ENCODE measurements at regions not wholly inside any gene's neighbourhood (a gene's known extent, or its start where the extent isn't known, plus 50 kb on each side); places are given as distances from the start of the nearest gene placed in this dataset.

DNA sequence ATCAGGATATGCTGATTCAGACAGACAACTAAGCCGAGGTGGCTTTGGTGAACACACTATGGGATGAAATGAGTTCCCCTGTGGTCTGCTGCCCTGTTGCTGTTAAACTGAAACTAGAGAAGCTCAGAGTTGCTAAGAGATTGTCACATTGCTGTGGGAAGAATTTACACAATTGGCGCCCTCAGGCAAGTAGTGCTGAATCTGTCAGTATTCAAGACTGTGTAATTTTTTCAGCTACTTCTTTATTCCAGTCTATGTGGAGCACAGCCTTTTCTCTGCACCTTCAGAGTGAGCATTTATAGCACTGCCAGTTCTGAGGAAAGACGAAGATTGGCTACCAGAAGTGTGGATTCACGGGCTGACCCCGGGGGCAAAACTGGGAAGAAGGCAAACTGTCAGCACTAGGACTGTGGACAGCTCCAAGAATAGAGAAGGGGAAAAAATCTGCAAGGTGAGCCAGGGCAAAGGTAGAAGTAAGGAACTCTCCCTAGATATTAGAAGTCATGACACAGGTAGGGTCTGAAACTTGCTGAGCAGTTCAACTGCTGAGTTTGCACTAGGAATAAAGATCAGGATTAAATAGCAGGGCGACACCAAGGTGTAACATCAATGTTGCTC, 218.8 kb upstream of the TMPO start:
- TF ChIP-seq, protein P1, sequence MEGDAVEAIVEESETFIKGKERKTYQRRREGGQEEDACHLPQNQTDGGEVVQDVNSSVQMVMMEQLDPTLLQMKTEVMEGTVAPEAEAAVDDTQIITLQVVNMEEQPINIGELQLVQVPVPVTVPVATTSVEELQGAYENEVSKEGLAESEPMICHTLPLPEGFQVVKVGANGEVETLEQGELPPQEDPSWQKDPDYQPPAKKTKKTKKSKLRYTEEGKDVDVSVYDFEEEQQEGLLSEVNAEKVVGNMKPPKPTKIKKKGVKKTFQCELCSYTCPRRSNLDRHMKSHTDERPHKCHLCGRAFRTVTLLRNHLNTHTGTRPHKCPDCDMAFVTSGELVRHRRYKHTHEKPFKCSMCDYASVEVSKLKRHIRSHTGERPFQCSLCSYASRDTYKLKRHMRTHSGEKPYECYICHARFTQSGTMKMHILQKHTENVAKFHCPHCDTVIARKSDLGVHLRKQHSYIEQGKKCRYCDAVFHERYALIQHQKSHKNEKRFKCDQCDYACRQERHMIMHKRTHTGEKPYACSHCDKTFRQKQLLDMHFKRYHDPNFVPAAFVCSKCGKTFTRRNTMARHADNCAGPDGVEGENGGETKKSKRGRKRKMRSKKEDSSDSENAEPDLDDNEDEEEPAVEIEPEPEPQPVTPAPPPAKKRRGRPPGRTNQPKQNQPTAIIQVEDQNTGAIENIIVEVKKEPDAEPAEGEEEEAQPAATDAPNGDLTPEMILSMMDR (IDR thresholded peaks at IDR 0.05; ENCODE audit: borderline replicate concordance), result no peak
- H3K4me1 ChIP-seq, result no peaks in the 10 kb centered on the region
- no peak overlapping the region for H3K27ac ChIP-seq (replicated peaks)
- DNase-seq, result no peak
- H3K27me3 ChIP-seq (ENCODE audit: low read depth), result peaks cover 4% of the 10 kb centered on the region
- H3K36me3 ChIP-seq, result no peaks in the 10 kb centered on the region
- intact Hi-C loops (cut with micrococcal nuclease), result no loop called here
- no peak overlapping the region for H3K4me3 ChIP-seq
- H3K9me3 ChIP-seq (replicated peaks), result no peaks in the 10 kb centered on the region

DNA sequence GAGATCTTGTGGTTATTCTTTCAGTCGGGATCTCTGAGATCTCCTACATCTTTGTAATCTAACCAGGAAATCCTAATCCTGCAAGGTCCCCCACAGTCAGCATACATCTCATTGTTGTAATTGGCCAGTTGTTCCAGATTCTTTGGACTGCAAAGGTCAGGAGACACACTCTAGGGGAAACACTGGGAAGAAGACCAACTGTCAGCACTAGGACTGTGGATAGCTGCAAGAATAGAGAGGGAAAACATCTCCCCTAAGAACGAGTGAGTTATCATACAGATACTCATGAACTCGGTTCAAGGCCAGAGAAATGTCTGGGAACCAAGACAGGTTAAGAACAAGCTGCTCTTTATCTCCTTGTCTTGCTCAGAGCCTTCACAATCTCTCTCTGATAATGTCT, 217.9 kb upstream of the TMPO start:
- no peaks in the 10 kb centered on the region for H3K9me3 ChIP-seq (replicated peaks)
- intact Hi-C loops (cut with micrococcal nuclease), result no loop called here
- TF ChIP-seq, protein P1 (IDR thresholded peaks at IDR 0.05; ENCODE audit: borderline replicate concordance), result no peak
- DNase-seq, result no peak
- no peaks in the 10 kb centered on the region for H3K27me3 ChIP-seq (ENCODE audit: low read depth)
- H3K4me3 ChIP-seq, result no peak overlapping the region
- H3K4me1 ChIP-seq, result no peaks in the 10 kb centered on the region
- H3K27ac ChIP-seq (replicated peaks), result no peak overlapping the region
- no peaks in the 10 kb centered on the region for H3K36me3 ChIP-seq

- DNase-seq, result no peak
- Histone ChIP-seq H3K27me3 (ENCODE audit: low read depth) (no peaks in the 10 kb centered on the region), H3K4me1 (no peaks in the 10 kb centered on the region), H3K4me3 (no peak overlapping the region), H3K36me3 (no peaks in the 10 kb centered on the region), H3K27ac (replicated peaks) (no peak overlapping the region), H3K9me3 (replicated peaks) (no peaks in the 10 kb centered on the region)
- intact Hi-C loops (cut with micrococcal nuclease), result no loop called here
- TF ChIP-seq, protein P1 (IDR thresholded peaks at IDR 0.05; ENCODE audit: borderline replicate concordance), result no peak
These were observed 207.2 kb upstream of the TMPO start for GRCh38 chr12:98308141-98308540.

DNA sequence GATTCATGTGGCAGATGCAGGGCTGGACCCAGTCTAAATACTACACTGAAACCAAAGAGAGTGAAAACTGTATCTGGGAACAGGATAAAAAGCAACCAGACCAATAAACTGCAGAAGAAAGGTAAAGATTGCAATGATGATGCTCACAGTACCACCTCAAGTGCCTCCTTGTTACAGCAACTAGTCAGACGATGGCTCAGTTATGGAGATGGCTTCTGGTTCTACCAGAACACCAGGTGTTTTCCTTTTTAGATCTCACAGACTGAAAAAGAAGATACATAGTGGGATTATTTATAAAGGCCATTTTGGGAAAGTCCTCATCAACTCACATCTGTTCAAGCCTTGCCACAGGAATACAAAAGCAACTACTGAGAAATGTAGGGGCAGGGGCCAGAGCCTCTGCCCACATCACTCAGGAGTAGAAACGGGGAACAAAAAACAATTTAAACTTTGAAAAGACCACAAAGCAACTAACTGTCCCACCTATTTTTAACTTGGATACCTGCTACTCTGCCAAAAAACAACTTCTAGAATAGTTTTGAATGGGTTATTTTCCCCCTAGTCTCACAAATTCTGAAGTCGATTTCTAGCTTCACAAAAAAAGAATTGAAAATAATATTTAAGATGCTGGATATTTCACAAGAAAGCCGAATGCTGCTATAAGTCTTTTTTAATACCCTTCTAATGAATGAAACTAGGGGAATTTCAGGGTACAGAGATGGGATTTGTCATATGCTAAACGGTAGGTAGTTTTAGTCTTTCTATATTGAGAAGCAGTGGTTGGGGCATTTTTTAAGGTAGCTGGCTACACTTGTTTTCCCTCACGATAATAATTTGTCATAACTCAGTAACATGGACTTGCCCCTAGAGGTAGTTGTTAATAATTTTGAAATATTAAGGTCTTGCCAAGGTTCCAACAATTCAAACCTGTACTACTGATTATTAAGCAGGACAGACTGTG, 197.2 kb upstream of the TMPO start:
- TF ChIP-seq, protein P1 (IDR thresholded peaks at IDR 0.05; ENCODE audit: borderline replicate concordance), result no peak
- H3K4me1 ChIP-seq, result no peaks in the 10 kb centered on the region
- intact Hi-C loops (cut with micrococcal nuclease), result no loop called here

GRCh38 chr12:98319716-98320425, 195.5 kb upstream of the TMPO start:
- no peak overlapping the region for H3K27ac ChIP-seq (replicated peaks)
- H3K27me3 ChIP-seq (ENCODE audit: low read depth), result no peaks in the 10 kb centered on the region
- peaks cover 4% of the 10 kb centered on the region for H3K9me3 ChIP-seq (replicated peaks)
- DNase-seq, result no peak
- TF ChIP-seq, protein P1 (IDR thresholded peaks at IDR 0.05; ENCODE audit: borderline replicate concordance), result no peak
- H3K36me3 ChIP-seq, result no peaks in the 10 kb centered on the region
- no peaks in the 10 kb centered on the region for H3K4me1 ChIP-seq
- intact Hi-C loops (cut with micrococcal nuclease), result no loop called here
- no peak overlapping the region for H3K4me3 ChIP-seq

More for the DNA sequence above, 197.2 kb upstream of the TMPO start:
- Histone ChIP-seq H3K36me3 (no peaks in the 10 kb centered on the region), H3K9me3 (replicated peaks) (peaks cover 4% of the 10 kb centered on the region), H3K27ac (replicated peaks) (no peak overlapping the region), H3K4me3 (no peak overlapping the region), H3K27me3 (ENCODE audit: low read depth) (no peaks in the 10 kb centered on the region)
- no peak for DNase-seq

Measured in left ventricle myocardium inferior (tissue), 1 donor.